Tibial nerve (tissue), 4 donors: ENCODE measurements at regions not wholly inside any gene's neighbourhood (a gene's known extent, or its start where the extent isn't known, plus 50 kb on each side); places are given as distances from the start of the nearest gene placed in this dataset.

Experiments
- DNase-seq, 2 donors: peaks; one replicate each; pipeline ENCODE4 v3.0.0-alpha.2; 2019; ENCODE audit warnings: low spot score in 2 of 2
- H3K27ac ChIP-seq, 4 donors: fragments of 200-600 bp; sonication (generic) in 3 of 4; one replicate each; pipeline ENCODE4 v1.5.1; 2017 to 2019; ENCODE audit warnings: mild to moderate bottlenecking in 1 of 4
- H3K27me3 ChIP-seq, 2 donors: fragments of 200-600 bp; sonication (generic) in 1 of 2; one replicate each; pipeline versions ENCODE4 v1.5.1 to v1.6.0; 2017 to 2019
- H3K36me3 ChIP-seq, 3 donors: fragments of 200-600 bp; sonication (generic); one replicate each; pipeline ENCODE4 v1.5.1; 2018 to 2019
- H3K4me1 ChIP-seq, 4 donors: fragments of 200-600 bp; sonication (generic) in 3 of 4; one replicate each; pipeline ENCODE4 v1.5.1; 2017 to 2019
- H3K4me3 ChIP-seq, 4 donors: fragments of 200-600 bp; sonication (generic) in 3 of 4; one replicate each; pipeline ENCODE4 v1.5.1; 2017 to 2019; ENCODE audit warnings: mild to moderate bottlenecking in 1 of 4, moderate library complexity in 1 of 4
- H3K9me3 ChIP-seq, 4 donors: fragments of 200-600 bp; sonication (generic) in 3 of 4; one replicate each; pipeline ENCODE4 v1.5.1; 2017 to 2019
- EP300 ChIP-seq, 2 donors: sonication (generic); formaldehyde crosslinking; IDR thresholded peaks; one replicate each; pipeline ENCODE4 v1.6.1; 2017; ENCODE audit warnings: antibody characterized with exemption in 2 of 2, mild to moderate bottlenecking in 1 of 2
- POLR2A ChIP-seq, 2 donors: fragments of 450-650 bp; IDR thresholded peaks; one replicate each; pipeline ENCODE4 v1.6.1; 2017; ENCODE audit warnings: antibody characterized with exemption in 2 of 2, mild to moderate bottlenecking in 2 of 2, moderate library complexity in 2 of 2
- WGBS, 2 donors: methylation state at CpG; one replicate each; pipeline ENCODE4 v1.1.5; 2018; 5-methylcytosine and 5-hydroxymethylcytosine counted together
- TF ChIP-seq, protein P1 (sequence below), 5 experiments: fragments of 200-600 bp in 3 of 5; fragments of 450-650 bp in 2 of 5; sonication (generic) in 3 of 5; IDR thresholded peaks; one replicate each; pipeline ENCODE4 v1.5.1; 2016 to 2019; ENCODE audit warnings: antibody characterized with exemption in 5 of 5, mild to moderate bottlenecking in 3 of 5, moderate library complexity in 2 of 5

DNA sequence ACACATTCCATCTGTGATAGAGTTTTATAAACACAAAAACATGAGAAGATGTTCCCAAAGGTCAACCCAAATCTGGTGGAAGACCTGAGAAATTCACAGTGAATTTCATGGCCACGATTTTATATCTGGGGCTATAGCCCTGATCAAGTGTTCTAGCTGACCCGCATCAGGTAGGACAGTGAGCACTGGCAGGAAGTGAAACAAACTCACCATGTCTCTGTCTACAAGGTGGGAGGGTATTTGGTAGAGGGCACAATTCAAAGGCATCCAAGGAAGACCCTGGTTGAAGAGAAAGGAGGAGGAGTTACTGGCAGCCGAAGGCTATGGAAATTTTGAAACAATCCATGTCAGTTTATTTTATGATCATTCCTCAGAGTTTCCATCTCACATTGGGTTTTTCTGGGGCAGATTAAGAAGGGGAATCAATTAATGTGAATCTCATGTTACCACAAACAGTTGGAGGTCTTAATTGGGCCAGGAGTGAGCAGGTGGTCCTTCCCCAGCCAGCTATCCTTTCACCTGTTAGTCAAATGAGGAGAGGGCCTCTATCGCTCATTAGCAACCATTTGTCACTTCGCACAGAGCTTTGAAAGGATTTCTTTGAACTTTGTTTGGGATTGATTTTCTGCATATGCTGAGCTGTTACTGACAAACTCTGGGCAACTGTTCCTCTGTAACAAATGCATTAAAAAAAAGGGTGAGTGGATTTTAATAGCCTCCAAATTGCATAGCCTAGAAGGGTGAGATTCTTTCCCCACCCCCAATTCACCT is 612.0 kb upstream of the CLINT1 start:
- no peak for DNase-seq
- TF ChIP-seq POLR2A (IDR thresholded peaks at IDR 0.05) = no peak
- TF ChIP-seq, protein P1, sequence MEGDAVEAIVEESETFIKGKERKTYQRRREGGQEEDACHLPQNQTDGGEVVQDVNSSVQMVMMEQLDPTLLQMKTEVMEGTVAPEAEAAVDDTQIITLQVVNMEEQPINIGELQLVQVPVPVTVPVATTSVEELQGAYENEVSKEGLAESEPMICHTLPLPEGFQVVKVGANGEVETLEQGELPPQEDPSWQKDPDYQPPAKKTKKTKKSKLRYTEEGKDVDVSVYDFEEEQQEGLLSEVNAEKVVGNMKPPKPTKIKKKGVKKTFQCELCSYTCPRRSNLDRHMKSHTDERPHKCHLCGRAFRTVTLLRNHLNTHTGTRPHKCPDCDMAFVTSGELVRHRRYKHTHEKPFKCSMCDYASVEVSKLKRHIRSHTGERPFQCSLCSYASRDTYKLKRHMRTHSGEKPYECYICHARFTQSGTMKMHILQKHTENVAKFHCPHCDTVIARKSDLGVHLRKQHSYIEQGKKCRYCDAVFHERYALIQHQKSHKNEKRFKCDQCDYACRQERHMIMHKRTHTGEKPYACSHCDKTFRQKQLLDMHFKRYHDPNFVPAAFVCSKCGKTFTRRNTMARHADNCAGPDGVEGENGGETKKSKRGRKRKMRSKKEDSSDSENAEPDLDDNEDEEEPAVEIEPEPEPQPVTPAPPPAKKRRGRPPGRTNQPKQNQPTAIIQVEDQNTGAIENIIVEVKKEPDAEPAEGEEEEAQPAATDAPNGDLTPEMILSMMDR (IDR thresholded peaks at IDR 0.05) = no peak
- no peak for TF ChIP-seq EP300 (IDR thresholded peaks at IDR 0.05)
- Histone ChIP-seq H3K9me3 (no peaks in the 10 kb centered on the region), H3K4me3 (no peak overlapping the region), H3K36me3 (no peaks in the 10 kb centered on the region), H3K27me3 (no peaks in the 10 kb centered on the region), H3K27ac (no peak overlapping the region), H3K4me1 (no peaks in the 10 kb centered on the region)
- 85 to 87% methylated on average over 5 of the region's 5 CpGs for WGBS, 2 donors

DNA sequence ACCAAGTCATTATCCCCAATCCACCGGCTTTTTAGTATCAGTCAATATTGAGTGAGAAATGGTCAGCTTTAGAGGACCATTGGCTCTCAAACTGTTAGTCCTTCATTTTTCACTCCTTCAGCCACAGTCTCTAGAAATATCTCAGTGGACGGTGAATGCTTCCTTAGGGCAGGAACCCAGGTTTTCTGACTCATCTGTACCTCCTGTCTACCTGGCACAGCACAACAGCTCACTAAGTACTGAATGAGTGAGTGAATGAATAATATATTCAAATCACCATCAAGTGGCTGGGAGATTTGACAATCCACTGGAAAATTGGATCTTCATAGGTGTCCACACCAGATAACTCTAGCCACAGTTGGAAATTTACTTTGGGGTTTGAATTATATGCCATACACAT is 609.5 kb upstream of the CLINT1 start:
- no peaks in the 10 kb centered on the region for H3K36me3 ChIP-seq
- H3K27me3 ChIP-seq = no peaks in the 10 kb centered on the region
- TF ChIP-seq, protein P1 (IDR thresholded peaks at IDR 0.05) = no peak
- TF ChIP-seq EP300 (IDR thresholded peaks at IDR 0.05) = no peak
- no peak for TF ChIP-seq POLR2A (IDR thresholded peaks at IDR 0.05)
- 89 to 94% methylated on average over 2 of the region's 2 CpGs for WGBS, 2 donors
- H3K27ac ChIP-seq = no peak overlapping the region
- peaks cover 0 to 2% (median 0%) of the 10 kb centered on the region in 4 donors for H3K4me1 ChIP-seq
- H3K4me3 ChIP-seq = no peak overlapping the region
- DNase-seq = no peak
- H3K9me3 ChIP-seq = no peaks in the 10 kb centered on the region

DNA sequence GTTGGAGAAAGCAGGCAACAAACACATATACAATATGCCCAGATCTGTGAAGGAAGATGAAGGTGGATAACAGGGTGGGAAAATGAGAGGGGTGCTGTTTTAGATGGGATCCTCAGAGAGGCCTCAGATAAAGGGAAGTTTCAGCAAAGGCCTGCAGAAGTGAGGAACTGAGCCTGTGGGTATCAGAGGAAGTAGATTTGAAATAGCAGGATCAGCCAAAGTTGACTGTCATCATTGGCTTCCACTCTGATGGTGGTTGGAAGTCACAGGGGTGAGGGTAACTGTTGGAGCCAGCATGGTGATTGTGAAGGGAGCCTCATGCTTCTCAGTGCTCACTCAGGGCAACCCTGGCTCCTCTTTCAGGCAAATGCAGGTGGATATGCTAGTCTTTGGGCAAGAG is 607.2 kb upstream of the CLINT1 start:
- H3K27ac ChIP-seq = no peak overlapping the region

DNA sequence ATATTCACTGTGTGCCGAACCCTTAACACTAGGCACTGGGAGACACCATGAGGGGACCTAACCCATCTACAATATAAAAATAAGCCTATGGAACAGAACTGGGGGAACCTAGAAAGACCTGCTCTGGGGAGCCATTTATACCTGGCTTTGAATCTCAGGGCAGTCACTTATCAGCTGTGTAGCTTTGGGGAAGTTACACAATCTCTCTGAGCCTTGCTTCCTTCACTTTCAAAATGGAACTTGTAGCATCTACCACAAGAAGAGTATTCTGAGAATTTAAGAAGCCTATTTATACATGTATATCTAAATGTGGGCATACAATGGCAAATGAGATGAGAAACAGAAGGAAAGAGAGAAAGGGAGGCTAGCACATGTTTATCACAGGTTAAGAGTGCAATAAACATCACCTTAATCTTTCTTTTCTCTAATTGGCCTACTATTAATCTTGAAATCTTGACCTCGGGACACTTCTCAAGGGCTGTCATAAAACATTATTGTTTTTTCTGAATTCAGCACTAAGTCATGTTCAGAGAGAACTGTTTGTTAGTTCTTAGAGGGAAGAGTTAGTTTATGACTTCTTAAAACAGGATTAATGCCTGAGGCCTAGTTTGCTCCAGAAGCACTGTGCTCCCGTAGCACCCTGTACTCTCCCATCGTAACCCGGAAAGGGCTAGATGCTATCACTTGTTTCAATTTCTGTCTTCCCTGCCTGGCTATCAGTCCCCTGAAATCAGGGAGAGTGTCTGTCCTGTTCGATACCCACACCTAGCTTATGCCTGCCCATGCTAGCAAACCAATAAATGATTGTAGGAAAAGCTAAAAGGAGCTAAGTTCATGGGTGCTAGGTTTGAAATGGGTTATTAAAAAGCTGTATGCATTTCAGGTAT is 606.4 kb upstream of the CLINT1 start:
- Histone ChIP-seq H3K4me3 (no peak overlapping the region), H3K4me1 (peaks cover 0 to 21% (median 3%) of the 10 kb centered on the region in 4 donors), H3K27me3 (no peaks in the 10 kb centered on the region), H3K27ac (no peak overlapping the region), H3K36me3 (no peaks in the 10 kb centered on the region), H3K9me3 (no peaks in the 10 kb centered on the region)
- TF ChIP-seq POLR2A (IDR thresholded peaks at IDR 0.05) (no peak), EP300 (IDR thresholded peaks at IDR 0.05) (no peak)
- TF ChIP-seq, protein P1 (IDR thresholded peaks at IDR 0.05) = no peak
- no peak for DNase-seq
- WGBS, 2 donors = 91 to 95% methylated on average over 6 of the region's 6 CpGs

More for the DNA sequence above, 607.2 kb upstream of the CLINT1 start:
- Histone ChIP-seq H3K4me3 (no peak overlapping the region), H3K36me3 (no peaks in the 10 kb centered on the region), H3K4me1 (peaks cover 0 to 18% (median 3%) of the 10 kb centered on the region in 4 donors), H3K9me3 (no peaks in the 10 kb centered on the region), H3K27me3 (no peaks in the 10 kb centered on the region)
- TF ChIP-seq POLR2A (IDR thresholded peaks at IDR 0.05) (no peak), EP300 (IDR thresholded peaks at IDR 0.05) (no peak)
- TF ChIP-seq, protein P1 (IDR thresholded peaks at IDR 0.05) = no peak
- DNase-seq = no peak

DNA sequence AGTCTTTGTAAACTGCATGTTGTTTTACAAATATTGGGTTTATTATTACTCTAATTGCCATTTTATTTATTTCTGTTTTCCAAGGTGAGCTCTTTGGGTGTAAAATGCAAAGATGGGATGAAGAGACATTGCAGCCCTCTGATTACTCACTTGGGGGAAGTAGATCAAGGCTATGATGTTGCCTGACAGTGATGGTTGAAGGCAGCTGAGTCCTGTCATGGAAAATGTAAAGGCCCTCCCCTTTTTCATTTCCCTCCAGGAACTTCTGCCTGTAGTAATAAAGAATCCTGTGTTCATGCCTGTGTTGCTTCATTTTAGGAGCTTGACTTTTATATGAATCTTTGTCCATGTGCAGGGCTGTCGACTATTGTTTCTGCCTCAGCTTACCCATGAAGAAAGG is 605.4 kb upstream of the CLINT1 start:
- Histone ChIP-seq H3K4me3 (no peak overlapping the region), H3K36me3 (no peaks in the 10 kb centered on the region), H3K27me3 (no peaks in the 10 kb centered on the region), H3K9me3 (no peaks in the 10 kb centered on the region), H3K27ac (peak overlapping the region in 1 of 4 donors; percentile 46), H3K4me1 (peaks cover 0 to 21% (median 3%) of the 10 kb centered on the region in 4 donors)
- TF ChIP-seq EP300 (IDR thresholded peaks at IDR 0.05) = no peak
- TF ChIP-seq, protein P1 (IDR thresholded peaks at IDR 0.05) = no peak
- TF ChIP-seq POLR2A (IDR thresholded peaks at IDR 0.05) = no peak
- no peak for DNase-seq
- 44 to 71% methylated on average over 1 of the region's 1 CpG for WGBS, 2 donors
